KMS-11 (cell line): ENCODE measurements at regions not wholly inside any gene's neighbourhood (a gene's known extent, or its start where the extent isn't known, plus 50 kb on each side); places are given as distances from the start of the nearest gene placed in this dataset.

ENCODE experiments used
- H2AFZ ChIP-seq: fragments of 200-600 bp; sonication (generic); 2 replicates; pipeline ENCODE4 v1.6.1; 2016; ENCODE audit warnings: antibody characterized with exemption, mixed run types, low read depth
- H3K27ac ChIP-seq: fragments of 200-600 bp; sonication (generic); 2 replicates; pipeline ENCODE4 v1.6.1; 2016; ENCODE audit warnings: mild to moderate bottlenecking, mixed run types
- H3K27me3 ChIP-seq: fragments of 200-600 bp; sonication (generic); 2 replicates; pipeline ENCODE4 v1.6.1; 2017; ENCODE audit warnings: mild to moderate bottlenecking, low read depth, mixed run types, moderate library complexity; ENCODE audit not compliant: insufficient read depth
- H3K36me3 ChIP-seq: fragments of 200-600 bp; sonication (generic); 2 replicates; pipeline ENCODE4 v1.6.1; 2017; ENCODE audit warnings: mild to moderate bottlenecking, mixed run types; ENCODE audit not compliant: insufficient read depth
- H3K4me1 ChIP-seq: fragments of 200-600 bp; sonication (generic); 2 replicates; pipeline ENCODE4 v1.6.1; 2016; ENCODE audit warnings: mild to moderate bottlenecking, low read depth, mixed run types; ENCODE audit not compliant: poor library complexity, severe bottlenecking
- H3K4me2 ChIP-seq: fragments of 200-600 bp; sonication (generic); 2 replicates; pipeline ENCODE4 v1.7.0; 2016; ENCODE audit warnings: mild to moderate bottlenecking, mixed run types
- H3K4me3 ChIP-seq: fragments of 200-600 bp; sonication (generic); IDR thresholded peaks from 2 replicates; pipeline ENCODE4 v1.6.1; 2017; ENCODE audit warnings: low read depth, low read length, mixed read lengths; ENCODE audit not compliant: insufficient read depth
- H3K79me2 ChIP-seq: fragments of 200-600 bp; sonication (generic); 2 replicates; pipeline ENCODE4 v1.6.1; 2016; ENCODE audit warnings: low read depth, mixed run types; ENCODE audit not compliant: insufficient read depth
- H3K9ac ChIP-seq: fragments of 200-600 bp; sonication (generic); 2 replicates; pipeline ENCODE4 v1.6.1; 2016; ENCODE audit warnings: mild to moderate bottlenecking, mixed run types
- H4K20me1 ChIP-seq: fragments of 200-600 bp; sonication (generic); 2 replicates; pipeline ENCODE4 v1.6.1; 2016; ENCODE audit warnings: mild to moderate bottlenecking, mixed run types; ENCODE audit not compliant: insufficient read depth
- CTCF ChIP-seq: fragments of 200-600 bp; sonication (generic); conservative IDR thresholded peaks from 2 replicates; pipeline ENCODE4 v1.6.1; 2017; ENCODE audit warnings: low read depth, mild to moderate bottlenecking, antibody characterized with exemption, low read length, moderate library complexity, mixed read lengths

GRCh38 chr4:62676962-62677361 is 1476.8 kb downstream of the ADGRL3 start:
- no peak for TF ChIP-seq CTCF
- H3K9ac ChIP-seq = no peak overlapping the region

GRCh38 chr4:62670514-62670913 is 1470.4 kb downstream of the ADGRL3 start:
- H3K4me2 ChIP-seq = no peak overlapping the region
- H3K27ac ChIP-seq = no peak overlapping the region
- no peak for TF ChIP-seq CTCF
- no peak overlapping the region for H3K4me3 ChIP-seq
- no peaks in the 10 kb centered on the region for H3K27me3 ChIP-seq
- H4K20me1 ChIP-seq = no peaks in the 10 kb centered on the region
- H3K9ac ChIP-seq = no peak overlapping the region
- H3K79me2 ChIP-seq = no peaks in the 10 kb centered on the region
- H3K4me1 ChIP-seq = no peaks in the 10 kb centered on the region
- H2AFZ ChIP-seq = no peak overlapping the region
- no peaks in the 10 kb centered on the region for H3K36me3 ChIP-seq

More at GRCh38 chr4:62676962-62677361, 1476.8 kb downstream of the ADGRL3 start:
- no peaks in the 10 kb centered on the region for H3K79me2 ChIP-seq
- no peak overlapping the region for H3K4me3 ChIP-seq
- H3K36me3 ChIP-seq = no peaks in the 10 kb centered on the region
- no peaks in the 10 kb centered on the region for H3K4me1 ChIP-seq
- H3K27ac ChIP-seq = no peak overlapping the region
- H4K20me1 ChIP-seq = no peaks in the 10 kb centered on the region
- no peak overlapping the region for H2AFZ ChIP-seq
- no peak overlapping the region for H3K4me2 ChIP-seq
- H3K27me3 ChIP-seq = no peaks in the 10 kb centered on the region

GRCh38 chr4:62661821-62662220 is 1461.7 kb downstream of the ADGRL3 start:
- no peak for TF ChIP-seq CTCF

GRCh38 chr4:62656006-62656405 is 1455.9 kb downstream of the ADGRL3 start:
- Histone ChIP-seq H3K27me3 (no peaks in the 10 kb centered on the region), H3K79me2 (no peaks in the 10 kb centered on the region), H4K20me1 (no peaks in the 10 kb centered on the region), H3K9ac (no peak overlapping the region), H3K4me1 (no peaks in the 10 kb centered on the region), H3K36me3 (no peaks in the 10 kb centered on the region), H3K4me3 (no peak overlapping the region), H3K27ac (no peak overlapping the region), H2AFZ (no peak overlapping the region), H3K4me2 (no peak overlapping the region)
- no peak for TF ChIP-seq CTCF

More at GRCh38 chr4:62661821-62662220, 1461.7 kb downstream of the ADGRL3 start:
- Histone ChIP-seq H3K9ac (no peak overlapping the region), H3K4me3 (no peak overlapping the region), H3K4me2 (no peak overlapping the region), H3K27ac (no peak overlapping the region), H3K79me2 (no peaks in the 10 kb centered on the region), H3K4me1 (no peaks in the 10 kb centered on the region), H4K20me1 (no peaks in the 10 kb centered on the region), H3K27me3 (no peaks in the 10 kb centered on the region), H3K36me3 (no peaks in the 10 kb centered on the region), H2AFZ (no peak overlapping the region)
